Kidney glomerular epithelial cell (primary cell): ENCODE measurements at regions not wholly inside any gene's neighbourhood (a gene's known extent, or its start where the extent isn't known, plus 50 kb on each side); places are given as distances from the start of the nearest gene placed in this dataset.

Experiments
- DNase-seq: peaks from one replicate; lab custom pipeline; 2025; lab: John Stamatoyannopoulos, UW

- no peak for DNase-seq
Measured at GRCh38 chr4:3382251-3382650, 59.5 kb upstream of the HGFAC start.

DNA sequence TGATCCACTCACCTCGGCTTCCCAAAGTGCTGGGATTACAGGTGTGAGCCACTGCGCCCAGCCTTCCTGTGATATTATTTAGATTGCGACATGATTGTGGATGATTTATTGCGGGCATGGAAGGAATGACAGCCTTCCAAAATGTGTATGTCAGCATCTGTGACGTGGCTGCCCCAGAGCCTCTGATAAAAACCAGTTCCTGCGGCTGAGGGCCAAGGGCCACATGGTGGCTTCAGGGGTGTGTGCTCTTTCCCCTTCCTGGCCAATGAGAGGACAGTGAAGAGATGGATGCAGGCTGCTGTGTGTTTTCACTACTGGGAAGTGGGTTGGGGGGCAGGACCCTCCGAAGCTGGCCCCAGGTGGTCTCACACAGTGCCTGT is 57.4 kb upstream of the HGFAC start:
- DNase-seq, result no peak

- no peak for DNase-seq
Measured at GRCh38 chr4:3384771-3385710, 56.7 kb upstream of the HGFAC start.

GRCh38 chr4:3385711-3386420 is 55.9 kb upstream of the HGFAC start:
- DNase-seq, result no peak

DNA sequence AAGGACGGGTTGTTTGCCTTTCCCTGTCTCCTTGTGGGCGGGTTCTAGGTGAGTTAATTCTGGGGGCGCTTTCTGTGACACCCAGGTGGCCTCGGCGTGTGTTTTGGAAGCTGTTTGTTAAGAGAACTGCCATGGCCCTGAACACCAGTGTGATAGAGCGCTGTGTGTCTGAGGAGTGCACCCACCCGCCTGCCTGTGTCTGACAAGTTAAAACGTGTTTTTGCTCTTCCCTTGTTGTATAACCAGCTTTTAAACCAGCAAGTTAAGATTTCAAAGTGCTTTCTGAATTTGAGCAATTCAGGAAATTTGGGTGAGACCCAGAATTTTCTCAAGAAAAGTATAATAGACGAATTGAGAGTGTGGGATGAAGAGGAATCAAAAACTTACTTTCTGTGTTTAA is 55.2 kb upstream of the HGFAC start:
- DNase-seq, result no peak

- no peak for DNase-seq
Measured at GRCh38 chr4:3387154-3387942, 54.4 kb upstream of the HGFAC start.

DNA sequence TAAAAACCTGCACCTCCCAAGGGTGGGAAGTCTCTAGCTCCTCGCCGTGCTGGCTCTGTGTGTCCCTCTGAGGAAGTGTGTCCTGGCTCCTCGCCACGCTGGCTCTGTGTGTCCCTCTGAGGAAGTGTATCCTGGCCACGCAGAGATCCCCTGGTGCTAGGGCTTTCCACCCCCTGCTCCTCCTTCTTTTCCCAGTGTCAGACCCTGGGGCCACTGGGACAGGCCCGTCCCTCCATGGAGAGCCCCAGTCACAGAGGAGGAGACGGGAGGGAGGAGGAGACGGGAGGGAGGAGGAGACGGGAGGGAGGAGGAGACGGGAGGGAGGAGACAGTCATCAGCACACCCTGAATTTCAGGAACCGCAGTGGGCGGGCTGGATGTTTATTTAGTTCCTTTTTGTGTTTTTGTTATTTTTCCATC is 53.8 kb upstream of the HGFAC start:
- peak; percentile 72 for DNase-seq

- DNase-seq, result peak; percentile 97
Measured at GRCh38 chr4:3388471-3389232, 53.1 kb upstream of the HGFAC start.

GRCh38 chr4:3389233-3390215 is 52.2 kb upstream of the HGFAC start:
- no peak for DNase-seq

DNA sequence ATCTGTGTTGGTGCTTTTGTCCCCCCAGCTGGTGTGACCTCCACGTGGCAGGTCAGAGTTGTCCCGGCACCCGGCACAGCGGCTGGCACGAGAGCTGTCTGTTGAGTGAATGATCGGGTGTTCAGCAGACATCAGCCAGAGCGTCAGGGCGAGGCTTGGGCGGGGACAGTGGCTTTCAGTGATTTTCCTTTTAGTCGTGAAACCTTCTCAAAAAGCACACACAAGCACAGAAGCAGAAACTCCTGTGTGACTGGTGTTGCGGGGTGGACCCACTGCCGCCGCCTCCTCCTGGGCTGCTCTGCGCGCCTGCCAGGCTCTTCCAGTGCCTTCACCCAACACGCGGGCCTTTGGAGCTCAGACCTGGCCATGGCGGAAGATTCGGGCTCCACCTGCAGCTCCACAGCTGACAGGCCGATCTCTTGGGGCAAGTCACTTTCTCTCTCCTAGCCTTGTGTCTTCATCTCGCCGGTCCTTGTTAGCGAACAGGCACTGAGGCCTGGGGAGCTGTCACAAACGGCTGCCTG is 51.4 kb upstream of the HGFAC start:
- no peak for DNase-seq

GRCh38 chr4:3391422-3391821 is 50.3 kb upstream of the HGFAC start:
- DNase-seq, result no peak
